HPDE6-E6E7 (cell line): ENCODE measurements at regions not wholly inside any gene's neighbourhood (a gene's known extent, or its start where the extent isn't known, plus 50 kb on each side); places are given as distances from the start of the nearest gene placed in this dataset.

Experiments used
- DNase-seq: peaks from one replicate; pipeline ENCODE4 v3.0.0; 2011; ENCODE audit warnings: missing footprints; ENCODE audit errors: extremely low spot score

DNA sequence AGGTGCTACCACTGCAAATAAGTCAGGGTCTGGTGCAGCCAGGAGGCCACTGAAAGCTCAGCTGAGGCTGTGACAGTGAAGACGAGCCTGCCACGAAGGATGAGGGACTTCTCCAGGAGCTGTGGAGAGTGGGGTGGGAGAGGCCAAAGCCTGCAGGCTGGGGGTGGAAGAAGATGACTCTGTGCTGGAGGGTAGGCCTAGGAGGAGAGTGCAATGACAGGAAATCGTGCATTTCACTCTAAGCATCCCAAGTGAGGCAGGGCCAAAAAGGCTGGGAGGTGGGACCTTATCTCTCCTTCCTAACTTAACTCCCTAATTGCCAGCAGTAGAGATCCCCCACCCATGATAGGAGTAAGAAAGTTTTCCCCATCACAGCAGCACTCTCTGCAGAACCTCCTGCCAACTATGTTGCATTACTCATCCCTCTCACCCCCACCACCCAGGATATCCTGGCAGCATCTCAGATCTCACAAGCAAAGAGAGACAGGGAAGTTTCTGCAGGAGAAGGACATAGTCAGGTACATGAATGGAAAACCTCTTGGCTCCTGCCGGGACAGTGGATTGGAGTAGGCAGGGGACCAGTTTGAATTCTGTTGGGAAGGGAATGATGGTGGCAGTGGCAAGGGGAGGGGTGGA lies 466.2 kb downstream of the CDH26 start:
- DNase-seq: no peak

GRCh38 chr20:60427516-60427915 lies 469.3 kb downstream of the CDH26 start:
- no peak for DNase-seq

DNA sequence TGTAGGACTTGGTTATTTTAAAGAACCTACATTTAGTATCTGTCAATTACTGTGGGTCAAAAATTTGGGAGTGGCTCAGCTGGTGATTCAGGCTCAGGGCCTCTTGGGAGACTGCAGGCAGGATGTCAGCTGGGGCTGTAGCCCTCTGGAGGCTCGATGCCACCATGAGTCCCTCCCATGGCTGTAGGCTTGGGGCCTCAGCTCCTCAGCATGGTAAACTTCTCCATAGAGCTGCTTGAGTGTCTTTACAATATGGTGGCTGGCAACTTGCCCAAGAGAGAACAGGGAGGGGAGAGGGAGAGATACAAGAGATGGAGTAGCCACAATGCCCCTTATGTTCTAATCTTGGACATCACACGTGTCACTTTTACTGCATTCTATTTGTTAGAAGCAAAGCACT lies 470.4 kb downstream of the CDH26 start:
- no peak for DNase-seq

DNA sequence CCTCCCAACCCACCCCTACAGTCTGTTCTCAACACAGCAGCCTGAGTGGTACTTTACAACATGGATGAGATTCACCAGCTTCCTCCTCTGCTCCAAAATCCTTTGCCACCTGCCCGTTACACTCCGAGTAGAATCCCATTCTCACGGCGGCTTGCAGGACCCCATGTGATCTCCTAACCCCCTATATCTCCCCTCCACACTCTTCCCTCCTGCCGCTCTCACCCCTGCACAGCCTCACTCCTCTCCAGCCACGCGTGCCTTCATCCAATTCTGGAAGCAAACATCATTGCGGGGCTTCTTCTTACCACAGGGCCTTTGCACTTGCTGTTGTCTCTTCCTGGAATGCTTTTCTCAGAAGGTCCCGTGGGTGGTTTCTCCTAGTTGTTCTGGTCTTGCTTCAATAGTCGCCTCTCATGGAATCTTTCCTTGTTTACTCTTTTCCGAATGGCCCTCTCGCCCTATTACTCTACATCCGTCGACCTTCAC lies 472.3 kb downstream of the CDH26 start:
- DNase-seq: no peak

- DNase-seq: no peak
Measured at GRCh38 chr20:60431349-60431748, 473.1 kb downstream of the CDH26 start.

GRCh38 chr20:60437418-60437817 lies 479.2 kb downstream of the CDH26 start:
- no peak for DNase-seq

DNA sequence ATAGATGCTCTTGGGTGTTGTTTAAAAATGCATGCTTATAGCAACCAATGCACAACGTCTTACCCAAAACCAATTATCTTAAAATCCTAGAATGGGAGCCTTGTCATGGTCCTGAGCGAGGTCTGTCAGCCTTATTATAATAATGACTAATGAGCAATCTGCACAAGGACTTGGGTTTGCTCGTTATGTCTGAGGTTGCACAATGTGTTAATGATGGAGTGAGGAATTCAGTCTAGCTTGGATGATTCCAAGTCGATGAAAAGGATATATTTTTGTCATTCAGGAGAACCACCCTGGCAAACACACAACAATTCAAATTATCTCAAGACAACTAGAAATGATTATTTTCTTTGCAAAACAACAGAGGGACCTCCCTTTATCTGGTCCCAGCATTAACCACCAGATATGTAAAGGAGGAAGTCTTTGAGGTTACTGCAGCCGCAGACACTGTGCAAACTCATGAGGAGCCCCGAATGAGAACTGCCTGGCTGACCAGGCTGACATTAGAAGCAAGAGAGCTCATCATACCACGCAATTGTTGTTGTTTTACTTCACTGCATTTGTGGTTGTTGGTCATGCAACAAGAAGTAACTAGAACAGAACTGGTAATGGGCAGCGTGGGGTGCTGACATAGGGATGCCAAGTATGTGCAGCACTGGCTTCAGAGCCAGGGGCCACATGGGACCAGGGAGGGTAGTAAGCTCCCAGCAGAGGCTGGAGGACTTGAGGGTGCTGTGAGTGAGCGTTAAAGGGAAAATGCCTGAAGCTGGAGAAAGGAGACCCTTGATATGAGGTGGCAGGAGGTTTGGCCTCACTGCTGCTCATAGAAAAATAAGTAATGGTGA lies 488.3 kb downstream of the CDH26 start:
- DNase-seq: no peak

- no peak for DNase-seq
Measured at GRCh38 chr20:60447703-60448102, 489.5 kb downstream of the CDH26 start.

GRCh38 chr20:60453388-60454246 lies 495.4 kb downstream of the CDH26 start:
- no peak for DNase-seq

DNA sequence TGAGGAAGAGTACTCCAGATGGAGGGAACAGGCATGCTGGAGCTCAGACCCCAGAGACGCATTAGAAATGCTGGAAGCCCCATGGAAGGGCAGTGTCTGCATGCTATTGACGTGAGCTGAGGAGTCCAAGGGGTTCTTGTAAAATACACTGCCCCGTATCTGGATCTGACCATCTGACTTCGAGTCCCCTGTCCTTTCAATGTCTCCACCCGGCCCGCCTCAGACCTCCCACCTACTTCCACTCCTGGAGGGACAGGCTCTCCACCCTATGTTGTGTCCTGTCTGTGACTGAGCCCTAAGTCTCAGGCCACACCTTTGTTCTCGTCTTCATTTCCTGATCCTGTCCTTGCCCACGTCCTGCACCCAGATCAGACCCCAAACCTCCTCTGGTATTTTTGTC lies 496.3 kb downstream of the CDH26 start:
- no peak for DNase-seq

DNA sequence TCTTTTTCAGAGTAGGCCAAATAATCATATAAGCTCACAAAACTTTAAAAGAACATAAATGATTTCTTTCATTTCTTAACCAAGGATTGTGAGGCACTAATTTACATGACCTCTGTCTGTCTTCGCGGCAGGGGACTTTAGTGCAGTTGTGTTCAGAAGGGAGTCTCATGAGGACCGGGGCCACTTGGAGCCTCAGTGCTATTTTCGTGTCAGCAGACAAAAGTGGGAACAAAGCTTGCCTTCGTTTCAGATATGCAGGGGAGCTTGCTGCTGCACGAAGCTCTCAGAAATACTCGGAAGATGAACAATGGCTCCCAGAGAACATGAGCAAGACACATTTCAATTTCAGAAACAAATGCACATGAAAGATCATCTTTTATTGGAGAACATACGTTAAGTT lies 497.0 kb downstream of the CDH26 start:
- DNase-seq: no peak

DNA sequence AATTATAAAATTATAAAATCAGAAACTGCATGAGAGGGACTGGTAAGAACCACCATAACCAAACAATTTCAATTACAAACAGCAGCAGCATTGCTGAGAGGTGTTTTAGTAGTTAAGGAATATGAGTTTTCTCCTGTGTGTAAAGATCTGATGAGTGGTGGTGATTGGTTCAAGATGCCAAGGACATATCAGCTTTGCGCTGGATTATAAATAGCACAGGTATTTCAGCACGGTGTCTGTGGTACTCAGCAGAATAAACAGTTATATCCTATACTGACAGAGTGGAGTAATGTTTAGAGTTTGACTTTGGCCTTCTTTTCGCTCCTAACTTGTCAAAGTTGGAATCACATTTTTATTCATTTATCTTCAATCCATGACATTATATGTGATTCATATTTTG lies 501.0 kb downstream of the CDH26 start:
- DNase-seq: no peak

- DNase-seq: no peak
Measured at GRCh38 chr20:60461993-60462392, 503.8 kb downstream of the CDH26 start.

DNA sequence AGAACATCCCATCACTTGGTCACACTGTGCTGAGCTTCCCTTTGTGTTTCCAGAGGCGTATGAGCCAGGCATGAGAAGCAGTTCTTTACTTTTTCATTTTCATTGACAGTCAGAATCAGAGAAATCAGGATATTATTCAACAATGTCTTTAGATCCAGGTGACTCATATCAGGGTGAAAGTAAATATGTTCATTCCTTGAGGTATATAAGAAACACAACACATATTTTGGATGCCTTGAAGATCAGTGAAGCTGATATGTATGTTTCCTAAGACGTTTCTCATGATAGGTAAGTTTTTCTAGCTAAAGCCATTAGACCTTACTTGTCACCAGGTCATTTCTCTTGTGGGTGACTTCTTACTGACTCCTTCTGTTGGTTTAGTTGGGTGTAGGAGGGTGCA lies 505.6 kb downstream of the CDH26 start:
- no peak for DNase-seq

DNA sequence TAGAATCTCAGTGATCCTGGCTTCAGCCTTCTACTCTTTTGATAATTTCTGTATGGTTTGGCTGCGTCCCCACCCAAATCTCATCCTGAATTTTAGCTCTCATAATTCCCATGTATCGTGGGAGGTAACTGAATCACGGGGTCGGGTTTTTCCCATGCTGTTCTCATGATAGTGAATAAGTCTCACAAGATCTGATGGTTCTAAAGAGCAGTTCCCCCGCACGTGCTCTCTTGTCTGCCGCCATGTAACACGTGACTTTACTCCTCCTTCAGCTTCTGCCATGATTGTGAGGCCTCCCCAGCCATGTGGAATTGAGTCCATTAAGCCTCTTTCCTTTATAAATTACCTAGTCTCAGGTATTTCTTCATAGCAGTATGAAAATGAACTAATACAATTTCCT lies 507.2 kb downstream of the CDH26 start:
- DNase-seq: no peak

GRCh38 chr20:60465993-60466686 lies 507.9 kb downstream of the CDH26 start:
- no peak for DNase-seq

DNA sequence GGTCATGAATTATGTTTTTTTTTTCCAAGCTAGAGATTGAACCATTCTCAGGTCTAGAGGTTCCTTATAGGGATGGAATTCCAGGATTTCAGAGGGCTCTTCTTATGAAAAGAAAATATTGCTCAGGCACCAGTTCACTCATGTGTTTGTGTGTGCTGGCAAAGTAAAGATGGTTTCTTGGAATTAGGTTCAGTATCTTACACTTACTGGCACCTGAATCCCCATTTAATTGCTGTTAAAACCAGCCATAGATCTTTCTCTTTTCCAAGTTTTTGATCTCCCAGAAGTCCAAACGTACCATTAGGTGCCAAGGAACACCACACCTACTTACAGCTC lies 508.4 kb downstream of the CDH26 start:
- no peak for DNase-seq

DNA sequence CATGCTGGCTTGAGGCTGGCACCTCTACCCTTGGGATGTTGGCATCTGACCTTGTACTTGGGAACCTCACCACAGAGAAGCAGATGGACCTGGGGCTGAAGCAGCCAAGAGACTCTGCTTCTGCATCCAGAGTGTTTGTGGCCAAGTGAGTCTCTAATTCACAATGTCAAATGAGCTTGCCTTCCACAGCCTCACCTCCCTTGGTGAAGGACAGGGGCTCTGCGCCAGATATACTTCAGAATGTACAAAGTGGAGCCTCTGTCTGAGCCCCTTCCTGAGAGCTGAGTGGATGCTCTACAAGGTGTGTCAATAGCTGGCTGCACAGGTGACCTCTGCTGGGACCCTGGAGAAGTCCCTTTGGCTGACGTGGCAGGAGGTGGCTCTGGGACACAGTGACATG lies 508.9 kb downstream of the CDH26 start:
- no peak for DNase-seq

DNA sequence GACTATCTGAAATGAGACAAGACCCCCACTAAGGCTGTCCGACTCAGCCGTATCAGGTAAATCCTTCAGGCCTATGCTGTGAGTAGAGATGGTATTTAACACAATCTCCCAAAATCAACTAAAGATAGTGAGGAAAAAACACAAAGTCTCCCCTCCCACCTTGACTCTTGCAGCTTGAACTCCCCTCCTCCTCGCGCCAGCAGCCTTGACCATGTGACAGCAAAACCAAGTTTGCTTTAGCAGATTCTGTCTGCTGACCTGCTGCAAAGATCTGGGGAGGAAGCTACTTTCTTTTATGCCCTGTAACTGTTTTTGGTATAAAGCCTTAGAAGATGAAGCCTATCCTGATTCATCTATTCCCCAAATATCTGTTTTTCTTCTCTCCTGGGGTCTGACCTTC lies 509.5 kb downstream of the CDH26 start:
- DNase-seq: no peak

DNA sequence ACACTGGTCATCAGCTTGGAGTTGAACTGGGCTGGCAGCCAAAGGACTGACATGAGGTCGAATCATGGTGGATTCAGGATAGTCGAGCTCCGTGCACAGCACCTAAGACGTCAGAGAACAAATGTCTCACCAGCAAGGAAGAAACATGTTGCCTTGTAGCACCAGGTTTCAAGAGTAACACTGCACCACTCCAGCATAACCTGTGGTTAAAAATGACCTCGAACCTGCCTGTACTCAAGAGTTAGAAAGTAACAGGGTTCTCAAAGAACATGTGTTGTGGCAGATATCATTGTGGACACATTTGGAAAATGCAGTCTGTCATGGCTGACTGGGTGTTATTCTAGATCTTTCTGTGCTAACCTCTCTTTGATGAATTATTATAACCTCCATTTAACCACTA lies 511.6 kb downstream of the CDH26 start:
- no peak for DNase-seq

- no peak for DNase-seq
Measured at GRCh38 chr20:60470366-60470765, 512.1 kb downstream of the CDH26 start.

DNA sequence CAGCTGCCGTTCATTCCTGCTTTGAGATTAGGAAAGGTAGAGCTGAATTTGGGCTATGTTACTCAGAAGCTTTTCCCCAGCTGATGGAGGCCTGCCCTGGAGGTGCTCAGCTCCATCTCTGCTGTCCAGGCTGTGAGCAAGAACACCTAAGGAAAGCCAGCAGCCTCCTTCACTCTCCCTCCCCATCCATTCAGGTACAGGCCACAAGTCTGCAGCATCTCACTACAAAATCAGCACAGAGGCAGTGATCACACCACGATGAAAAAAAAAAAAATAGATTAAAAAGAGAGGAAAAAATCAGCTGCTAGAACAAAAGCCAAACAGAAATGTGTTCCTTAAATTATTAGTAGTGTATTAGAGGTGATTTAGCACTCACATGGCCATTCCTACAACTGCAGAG lies 515.0 kb downstream of the CDH26 start:
- DNase-seq: no peak
